Stimulated activated naive B cell treated with anti-CD40 and anti-IgM and Interleukin-4, amounts not matched to agents 10 μg/mL and 1 μg/mL and 100 μg/mL, for 72 hours (primary cell): ENCODE measurements at regions not wholly inside any gene's neighbourhood (a gene's known extent, or its start where the extent isn't known, plus 50 kb on each side); places are given as distances from the start of the nearest gene placed in this dataset.

Experiments
- ATAC-seq, 2 donors: fragments of 150-1000 bp; cut with Tn5 transposase; replicated peaks; 2 replicates each; pipeline ENCODE4 v1.10.0; 2021; ENCODE audit warnings: moderate library complexity in 1 of 2
- DNase-seq: peaks from one replicate; pipeline ENCODE4 v3.0.0; 2021
- H3K27ac Mint-ChIP-seq: one replicate; pipeline ENCODE4 v1.8.0; 2022; ENCODE audit warnings: mild to moderate bottlenecking, mixed read lengths
- H3K27me3 Mint-ChIP-seq, 2 donors: one replicate each; pipeline ENCODE4 v1.8.0; 2022; ENCODE audit warnings: mixed read lengths in 2 of 2
- H3K36me3 Mint-ChIP-seq, 2 donors: one replicate each; pipeline ENCODE4 v1.8.0; 2022; ENCODE audit warnings: mixed read lengths in 2 of 2, mild to moderate bottlenecking in 1 of 2
- H3K4me1 Mint-ChIP-seq, 2 donors: one replicate each; pipeline ENCODE4 v1.8.0; 2022; ENCODE audit warnings: mixed read lengths in 2 of 2, mild to moderate bottlenecking in 1 of 2
- H3K4me3 Mint-ChIP-seq, 2 donors: one replicate each; pipeline ENCODE4 v1.8.0; 2022; ENCODE audit warnings: mild to moderate bottlenecking in 2 of 2, mixed read lengths in 2 of 2, moderate library complexity in 1 of 2
- H3K9me3 Mint-ChIP-seq, 2 donors: one replicate each; pipeline ENCODE4 v1.8.0; 2022; ENCODE audit warnings: mixed read lengths in 2 of 2, mild to moderate bottlenecking in 1 of 2

DNA sequence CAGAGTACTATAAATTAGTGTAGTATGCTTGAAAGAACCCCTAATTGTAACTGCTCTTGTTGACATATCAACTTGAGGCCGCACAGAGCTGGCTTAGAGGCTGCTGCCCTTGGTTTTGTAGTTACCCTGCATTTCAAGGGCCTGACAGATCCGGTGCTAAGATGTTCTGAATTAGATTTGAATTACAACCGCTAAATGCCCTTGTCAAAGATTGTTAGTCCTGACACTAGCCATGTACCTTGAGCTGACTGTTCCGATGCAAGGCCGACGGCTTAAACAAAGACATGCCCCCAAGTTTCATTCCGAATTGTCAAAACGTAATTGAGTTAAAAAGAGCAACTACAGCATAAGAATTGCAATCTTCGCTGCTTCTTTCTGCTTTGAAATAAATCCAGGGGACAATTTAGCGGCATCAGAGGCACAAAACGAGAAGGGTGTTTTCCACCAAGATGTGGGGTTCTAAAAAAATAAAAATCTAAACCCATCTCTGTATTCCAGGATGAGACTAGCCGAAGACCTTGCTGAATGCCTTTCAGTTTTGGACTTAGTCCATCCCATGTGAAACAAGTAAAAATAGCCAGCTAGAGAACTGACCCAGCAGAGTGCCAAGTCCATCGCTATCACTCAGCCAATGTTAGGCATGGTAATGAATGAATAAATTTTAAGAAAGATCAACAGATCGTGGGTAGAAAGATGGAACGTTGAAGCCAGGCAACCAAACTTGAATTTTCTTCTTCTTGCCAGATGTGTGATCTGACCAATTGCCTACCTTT lies 148.7 kb downstream of the DICER1 start:
- ATAC-seq (no peak), DNase-seq (no peak)
- no peaks in the 10 kb centered on the region for H3K36me3 Mint-ChIP-seq
- no peak overlapping the region for H3K4me3 Mint-ChIP-seq
- H3K27ac Mint-ChIP-seq, result no peak overlapping the region
- H3K4me1 Mint-ChIP-seq, result no peaks in the 10 kb centered on the region
- peaks cover 29 to 53% of the 10 kb centered on the region in 2 donors for H3K27me3 Mint-ChIP-seq
- H3K9me3 Mint-ChIP-seq, result no peaks in the 10 kb centered on the region

DNA sequence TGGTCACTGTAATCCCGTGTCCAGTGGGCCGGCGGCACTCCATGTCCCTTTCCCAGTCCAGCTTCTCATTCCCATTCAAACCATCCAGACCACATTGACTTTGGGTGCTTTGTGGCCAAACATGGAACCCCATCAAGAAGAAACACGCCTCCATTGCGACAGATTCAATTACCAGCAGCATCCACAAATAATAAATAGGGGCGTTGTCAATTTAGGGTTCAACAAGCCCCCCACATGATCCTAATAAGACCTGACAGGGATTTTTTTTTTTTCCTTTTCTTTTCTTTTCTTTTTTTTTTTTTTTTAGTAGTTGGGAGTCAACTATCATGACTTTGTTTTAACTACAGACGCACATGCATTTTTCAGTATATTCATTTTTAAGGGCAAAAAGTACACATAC lies 149.4 kb downstream of the DICER1 start:
- H3K4me1 Mint-ChIP-seq, result no peaks in the 10 kb centered on the region
- H3K4me3 Mint-ChIP-seq, result no peak overlapping the region
- no peaks in the 10 kb centered on the region for H3K36me3 Mint-ChIP-seq
- H3K27ac Mint-ChIP-seq, result no peak overlapping the region
- no peaks in the 10 kb centered on the region for H3K9me3 Mint-ChIP-seq
- no peak for DNase-seq
- ATAC-seq, result no peak
- peaks cover 29 to 50% of the 10 kb centered on the region in 2 donors for H3K27me3 Mint-ChIP-seq

GRCh38 chr14:95006479-95006878 lies 150.8 kb downstream of the DICER1 start:
- Mint-ChIP-seq H3K4me3 (no peak overlapping the region), H3K27me3 (peaks cover 29 to 41% of the 10 kb centered on the region in 2 donors), H3K36me3 (no peaks in the 10 kb centered on the region), H3K4me1 (no peaks in the 10 kb centered on the region), H3K9me3 (no peaks in the 10 kb centered on the region), H3K27ac (no peak overlapping the region)
- DNase-seq (no peak), ATAC-seq (no peak)

DNA sequence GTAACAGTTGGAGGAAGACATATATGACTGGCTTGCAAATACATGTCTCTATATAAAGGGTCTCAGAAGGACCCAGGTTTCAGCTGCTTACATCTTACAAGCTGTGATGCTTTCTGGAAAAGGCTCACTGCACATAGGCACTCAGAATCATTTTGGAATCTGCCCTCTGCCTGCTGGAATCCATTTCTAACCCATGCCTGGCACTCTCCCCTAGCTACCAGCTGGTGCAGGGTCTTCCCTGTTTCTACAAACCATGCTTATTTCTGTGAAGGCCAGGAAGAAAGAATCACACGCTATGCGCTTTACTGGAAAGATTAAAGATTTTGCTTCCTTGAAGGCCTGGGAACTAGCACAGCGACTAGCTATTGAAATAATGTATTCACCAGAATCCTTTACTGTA lies 151.3 kb downstream of the DICER1 start:
- DNase-seq, result no peak
- Mint-ChIP-seq H3K4me3 (no peak overlapping the region), H3K36me3 (no peaks in the 10 kb centered on the region), H3K27me3 (peaks cover 33 to 45% of the 10 kb centered on the region in 2 donors), H3K9me3 (no peaks in the 10 kb centered on the region), H3K27ac (no peak overlapping the region), H3K4me1 (no peaks in the 10 kb centered on the region)
- ATAC-seq, result no peak

- H3K36me3 Mint-ChIP-seq, result no peaks in the 10 kb centered on the region
- H3K27me3 Mint-ChIP-seq, result peaks cover 38 to 55% of the 10 kb centered on the region in 2 donors
- H3K4me3 Mint-ChIP-seq, result no peak overlapping the region
- H3K9me3 Mint-ChIP-seq, result no peaks in the 10 kb centered on the region
- H3K4me1 Mint-ChIP-seq, result no peaks in the 10 kb centered on the region
- ATAC-seq, result no peak
- no peak overlapping the region for H3K27ac Mint-ChIP-seq
- no peak for DNase-seq
Measured at GRCh38 chr14:95003099-95003960, 154.0 kb downstream of the DICER1 start.

DNA sequence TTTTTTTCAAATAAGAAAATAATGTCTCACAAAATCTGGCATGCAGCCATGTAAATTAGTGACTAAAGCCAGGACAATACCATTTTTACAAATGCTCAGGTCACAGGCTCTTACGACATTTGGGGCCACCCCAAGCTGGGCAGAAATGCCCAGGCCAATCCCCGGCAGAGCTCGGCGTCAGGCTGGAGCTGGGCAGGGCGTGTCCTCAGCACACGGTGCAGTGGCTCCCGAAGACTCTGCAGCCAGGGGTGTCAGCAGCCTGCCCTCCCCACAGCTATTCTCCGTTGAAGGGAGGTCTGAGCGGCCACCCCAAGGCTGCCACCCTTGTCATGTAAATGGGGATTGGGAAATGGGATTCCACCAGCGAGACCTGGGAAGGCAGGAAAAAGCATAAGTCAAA lies 158.6 kb downstream of the DICER1 start:
- H3K9me3 Mint-ChIP-seq, result peaks cover 2 to 3% of the 10 kb centered on the region in 2 donors
- ATAC-seq (no peak), DNase-seq (no peak)
- no peaks in the 10 kb centered on the region for H3K36me3 Mint-ChIP-seq
- H3K4me3 Mint-ChIP-seq, result no peak overlapping the region
- peaks cover 2 to 3% of the 10 kb centered on the region in 2 donors for H3K4me1 Mint-ChIP-seq
- no peak overlapping the region for H3K27ac Mint-ChIP-seq
- peaks cover 52 to 62% of the 10 kb centered on the region in 2 donors for H3K27me3 Mint-ChIP-seq

DNA sequence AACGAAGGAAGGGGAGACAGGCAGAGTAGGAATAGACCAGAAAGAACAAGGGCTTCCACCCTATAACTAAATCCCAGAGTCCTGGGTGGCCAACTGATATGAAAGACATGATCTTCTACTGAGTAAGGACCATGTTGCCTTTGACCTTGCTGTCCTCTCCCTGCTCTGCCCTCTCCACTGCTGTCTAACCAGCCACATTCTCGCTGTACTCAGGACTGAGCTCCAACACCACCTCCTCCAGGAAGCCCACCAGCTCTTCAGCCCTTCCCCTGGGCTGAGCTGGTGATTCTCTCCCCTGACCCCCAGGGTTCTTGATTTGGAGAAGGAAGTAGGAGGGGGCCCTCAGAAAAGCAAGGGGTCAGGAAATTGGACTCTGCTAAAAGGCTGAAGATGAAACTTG lies 159.2 kb downstream of the DICER1 start:
- H3K4me1 Mint-ChIP-seq, result peaks cover 3 to 6% of the 10 kb centered on the region in 2 donors
- no peak for ATAC-seq

DNA sequence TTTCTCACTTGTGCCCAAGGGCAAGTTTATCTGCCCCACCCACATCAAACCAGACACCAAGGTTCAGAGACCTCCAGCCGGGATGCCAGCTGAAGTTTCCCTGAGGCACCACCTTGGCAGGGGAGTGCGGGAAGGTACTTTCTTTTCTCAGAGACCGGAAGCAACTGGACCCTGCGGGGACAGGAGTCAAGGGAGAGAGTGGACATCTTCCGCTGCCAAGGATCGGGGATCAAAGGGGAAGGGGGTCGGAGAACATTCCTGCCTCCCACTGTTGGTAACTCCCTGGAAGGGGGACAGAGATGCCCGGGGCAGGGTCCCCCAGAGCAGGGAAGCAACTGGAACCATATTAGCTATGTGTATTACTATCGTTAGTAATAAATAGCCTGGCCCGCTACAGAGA lies 161.8 kb downstream of the DICER1 start:
- DNase-seq, result no peak
- no peak overlapping the region for H3K27ac Mint-ChIP-seq
- H3K27me3 Mint-ChIP-seq, result peaks cover 56 to 63% of the 10 kb centered on the region in 2 donors
- no peak for ATAC-seq
- peaks cover 2 to 3% of the 10 kb centered on the region in 2 donors for H3K9me3 Mint-ChIP-seq
- H3K4me3 Mint-ChIP-seq, result no peak overlapping the region
- no peaks in the 10 kb centered on the region for H3K36me3 Mint-ChIP-seq
- peaks cover 3 to 6% of the 10 kb centered on the region in 2 donors for H3K4me1 Mint-ChIP-seq

More for the DNA sequence above, 159.2 kb downstream of the DICER1 start:
- Mint-ChIP-seq H3K27me3 (peaks cover 52 to 62% of the 10 kb centered on the region in 2 donors), H3K27ac (no peak overlapping the region), H3K36me3 (no peaks in the 10 kb centered on the region), H3K4me3 (no peak overlapping the region), H3K9me3 (peaks cover 2 to 3% of the 10 kb centered on the region in 2 donors)
- DNase-seq, result no peak

- ATAC-seq (no peak), DNase-seq (no peak)
- H3K4me3 Mint-ChIP-seq, result no peak overlapping the region
- peaks cover 3 to 6% of the 10 kb centered on the region in 2 donors for H3K4me1 Mint-ChIP-seq
- H3K27ac Mint-ChIP-seq, result no peak overlapping the region
- H3K36me3 Mint-ChIP-seq, result no peaks in the 10 kb centered on the region
- peaks cover 3 to 4% of the 10 kb centered on the region in 2 donors for H3K9me3 Mint-ChIP-seq
- peaks cover 53 to 56% of the 10 kb centered on the region in 2 donors for H3K27me3 Mint-ChIP-seq
Measured at GRCh38 chr14:94994245-94994644, 163.1 kb downstream of the DICER1 start.

GRCh38 chr14:94992046-94992445 lies 165.3 kb downstream of the DICER1 start:
- Mint-ChIP-seq H3K27ac (no peak overlapping the region), H3K27me3 (peaks cover 41 to 45% of the 10 kb centered on the region in 2 donors), H3K36me3 (peaks cover 2 to 4% of the 10 kb centered on the region in 2 donors), H3K9me3 (peaks cover 11 to 12% of the 10 kb centered on the region in 2 donors), H3K4me3 (no peak overlapping the region), H3K4me1 (peaks cover 3 to 6% of the 10 kb centered on the region in 2 donors)
- DNase-seq (no peak), ATAC-seq (no peak)

DNA sequence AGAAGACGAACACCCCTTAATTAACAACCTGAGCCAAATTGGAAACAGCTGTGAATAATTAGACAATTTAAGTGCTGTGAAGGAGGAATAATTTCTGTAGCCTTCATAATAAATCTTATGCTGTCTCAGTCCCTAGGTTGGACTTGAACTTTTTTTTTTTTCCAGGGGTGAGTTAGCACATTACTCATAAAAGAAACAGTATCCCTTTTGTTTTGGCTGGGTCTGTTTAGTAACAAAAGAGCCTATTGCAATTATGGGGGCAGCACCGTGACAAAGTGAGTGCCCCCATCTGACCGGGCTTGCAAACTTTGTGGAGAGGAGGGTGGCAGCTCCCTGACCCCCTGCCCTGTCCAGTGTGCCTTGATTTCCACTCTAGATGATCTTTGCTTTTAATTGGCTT lies 167.4 kb downstream of the DICER1 start:
- H3K4me3 Mint-ChIP-seq, result no peak overlapping the region
- H3K27ac Mint-ChIP-seq, result no peak overlapping the region
- ATAC-seq (no peak), DNase-seq (no peak)
- H3K9me3 Mint-ChIP-seq, result peaks cover 11 to 19% of the 10 kb centered on the region in 2 donors
- H3K36me3 Mint-ChIP-seq, result peaks cover 2 to 4% of the 10 kb centered on the region in 2 donors
- H3K4me1 Mint-ChIP-seq, result peaks cover 3 to 6% of the 10 kb centered on the region in 2 donors
- peaks cover 25 to 32% of the 10 kb centered on the region in 2 donors for H3K27me3 Mint-ChIP-seq

DNA sequence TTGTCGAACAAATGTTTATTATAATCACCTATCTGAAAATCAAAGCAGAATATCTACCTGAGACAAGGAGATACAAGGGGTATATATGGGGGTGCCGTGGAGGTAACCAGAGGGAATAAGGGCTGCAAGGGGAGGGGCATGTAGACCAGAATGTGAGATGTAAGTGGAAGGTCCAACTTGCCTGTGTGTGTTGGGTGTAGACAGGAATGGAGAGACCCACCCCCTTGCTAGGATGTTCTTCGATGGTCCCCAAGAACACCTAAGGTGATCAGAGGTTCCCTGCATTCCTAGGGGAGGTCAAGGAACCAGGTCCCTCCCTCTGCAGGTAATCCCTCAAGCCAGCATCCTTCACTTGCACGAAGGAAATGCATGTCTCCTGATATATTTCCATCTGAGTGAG lies 167.9 kb downstream of the DICER1 start:
- Mint-ChIP-seq H3K9me3 (peaks cover 10 to 19% of the 10 kb centered on the region in 2 donors), H3K27me3 (peaks cover 24 to 34% of the 10 kb centered on the region in 2 donors), H3K27ac (no peak overlapping the region), H3K4me1 (peaks cover 3 to 6% of the 10 kb centered on the region in 2 donors), H3K4me3 (no peak overlapping the region), H3K36me3 (peaks cover 2 to 4% of the 10 kb centered on the region in 2 donors)
- ATAC-seq (no peak), DNase-seq (no peak)

- no peaks in the 10 kb centered on the region for H3K4me1 Mint-ChIP-seq
- ATAC-seq (no peak), DNase-seq (no peak)
- no peak overlapping the region for H3K4me3 Mint-ChIP-seq
- no peak overlapping the region for H3K27ac Mint-ChIP-seq
- peaks cover 2 to 4% of the 10 kb centered on the region in 2 donors for H3K36me3 Mint-ChIP-seq
- H3K27me3 Mint-ChIP-seq, result peaks cover 32 to 42% of the 10 kb centered on the region in 2 donors
- H3K9me3 Mint-ChIP-seq, result peaks cover 8 to 19% of the 10 kb centered on the region in 2 donors
Measured at GRCh38 chr14:94987409-94987808, 169.9 kb downstream of the DICER1 start.

- ATAC-seq (no peak), DNase-seq (no peak)
- no peaks in the 10 kb centered on the region for H3K4me1 Mint-ChIP-seq
- H3K9me3 Mint-ChIP-seq, result peaks cover 0 to 2% of the 10 kb centered on the region in 2 donors
- no peaks in the 10 kb centered on the region for H3K36me3 Mint-ChIP-seq
- H3K27ac Mint-ChIP-seq, result no peak overlapping the region
- H3K4me3 Mint-ChIP-seq, result no peak overlapping the region
- H3K27me3 Mint-ChIP-seq, result peaks cover 37 to 42% of the 10 kb centered on the region in 2 donors
Measured at GRCh38 chr14:94979891-94980290, 177.4 kb downstream of the DICER1 start.
